ENCODE measurements at regions not wholly inside any gene's neighbourhood (a gene's known extent, or its start where the extent isn't known, plus 50 kb on each side); places are given as distances from the start of the nearest gene placed in this dataset.

GRCh38 chr6:3654898-3655297 lies 96.6 kb downstream of the PXDC1 start:
- Histone ChIP-seq H3K79me1 (ENCODE audit: low read depth in 1 of 2, low read length in 2 of 2) (no peaks in the 10 kb centered on the region), H2BK15ac (ENCODE audit: low read depth, low read length) (no peak overlapping the region), H4K5ac (ENCODE audit: low read depth, low read length) (no peak overlapping the region), H3K27ac (ENCODE audit: insufficient read depth, low read length) (no peak overlapping the region), H4K20me1 (ENCODE audit: insufficient read depth, low read length) (no peaks in the 10 kb centered on the region), H3K4me1 (ENCODE audit: control insufficient read depth, insufficient read depth, low read length) (no peaks in the 10 kb centered on the region), H3K9ac (ENCODE audit: low read depth, low read length) (no peak overlapping the region), H2BK20ac (ENCODE audit: low read depth, low read length) (no peak overlapping the region), H3K36me3 (ENCODE audit: control insufficient read depth, insufficient read depth, low read length) (no peaks in the 10 kb centered on the region), H3K23ac (ENCODE audit: low read depth, low read length) (no peak overlapping the region), H3K18ac (ENCODE audit: low read depth, low read length) (no peak overlapping the region), H3K9me3 (ENCODE audit: control insufficient read depth, insufficient read depth, low read length) (no peaks in the 10 kb centered on the region), H4K91ac (ENCODE audit: insufficient read depth, low read depth, low read length) (no peak overlapping the region), H4K8ac (ENCODE audit: low read depth in 2 of 2, low read length in 2 of 2) (no peak overlapping the region), H3K4ac (ENCODE audit: low read depth, low read length) (no peak overlapping the region), H3K27me3 (ENCODE audit: control insufficient read depth, insufficient read depth, low read length) (peaks cover 47% of the 10 kb centered on the region), H2BK120ac (ENCODE audit: low read depth, low read length) (no peak overlapping the region), H3K56ac (ENCODE audit: extremely low read depth, insufficient read depth, low read length) (no peak overlapping the region), H2AK5ac (ENCODE audit: low read depth, low read length) (no peak overlapping the region), H3K4me3 (ENCODE audit: insufficient read depth, low read depth, low read length) (no peak overlapping the region), H3K4me2 (ENCODE audit: low read depth, low read length) (no peak overlapping the region), H2AK9ac (replicated peaks; ENCODE audit: low read depth, low read length, poor library complexity) (no peak overlapping the region), H3K14ac (replicated peaks; ENCODE audit: low read depth, low read length) (no peak overlapping the region), H2AFZ (replicated peaks; ENCODE audit: low read length, poor library complexity) (no peak overlapping the region), H3K9me1 (ENCODE audit: insufficient read depth, low read length) (no peaks in the 10 kb centered on the region), H2BK5ac (ENCODE audit: low read depth, low read length, poor library complexity, severe bottlenecking) (no peak overlapping the region)
- intact Hi-C loops (cut with micrococcal nuclease): no loop called here
- no CpG with 5 or more reads among the region's 4 CpGs for WGBS, 2 experiments (ENCODE audit: extremely low coverage in 2 of 2, insufficient read length in 1 of 2)
- ATAC-seq (ENCODE audit: low read depth) (no peak), DNase-seq (no peak)
- TF ChIP-seq FOS (IDR thresholded peaks at IDR 0.05; ENCODE audit: low read depth, low read length): no peak
- no peak for TF ChIP-seq MXI1 (IDR thresholded peaks at IDR 0.05; ENCODE audit: borderline replicate concordance, low read depth, low read length)
- no peak for TF ChIP-seq SMC3 (IDR thresholded peaks at IDR 0.05; ENCODE audit: low read depth, low read length)
- no peak for TF ChIP-seq POLR2A (IDR thresholded peaks at IDR 0.05; ENCODE audit: low read depth, low read length)
- TF ChIP-seq MAZ (IDR thresholded peaks at IDR 0.05; ENCODE audit: borderline replicate concordance, low read depth, low read length): no peak
- no peak for TF ChIP-seq RCOR1 (IDR thresholded peaks at IDR 0.05; ENCODE audit: insufficient replicate concordance, low read length)
- TF ChIP-seq ELK1 (IDR thresholded peaks at IDR 0.05; ENCODE audit: borderline replicate concordance, low read depth, low read length): no peak
- dilution Hi-C loops (cut with HindIII; ENCODE audit: low sequenced_read_pairs, unreplicated experiment): no loop called here
- BruUV-seq (replicated peaks): no TSS peak
- ChIA-PET CTCF (no interaction called here), POLR2A (ENCODE audit: unreplicated experiment) (no interaction called here)
- in situ Hi-C loops (cut with MboI; ENCODE audit: low sequenced_read_pairs): no loop called here
